ENCODE measurements at regions not wholly inside any gene's neighbourhood (a gene's known extent, or its start where the extent isn't known, plus 50 kb on each side); places are given as distances from the start of the nearest gene placed in this dataset.

DNA sequence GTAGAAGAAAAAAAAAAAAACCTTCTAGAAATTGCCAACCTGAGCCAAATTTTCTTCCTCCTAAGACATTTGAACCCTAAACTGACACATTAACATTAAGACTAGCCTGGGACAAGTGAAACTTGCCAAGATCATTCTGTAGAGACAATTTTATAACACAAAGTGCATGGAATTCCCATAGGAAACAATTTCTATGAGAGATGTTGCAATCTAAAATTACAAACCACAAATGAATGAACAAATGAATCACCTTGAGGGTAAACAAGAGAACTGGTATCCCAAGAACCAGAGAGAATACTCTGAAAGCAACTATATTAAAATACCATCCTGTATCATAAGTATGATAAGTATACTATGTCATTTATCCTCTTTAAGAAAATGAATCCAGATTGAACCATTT is 165.3 kb downstream of the DICER1 start:
- H3K27ac ChIP-seq (ENCODE audit: low read depth), result no peak overlapping the region
- H3K9me3 Mint-ChIP-seq, result peaks cover 7% of the 10 kb centered on the region; the same call in 2 of the 3 replicates
- TF ChIP-seq ZNF331 (CRISPR knock-in tag; IDR thresholded peaks at IDR 0.05; ENCODE audit: low read depth), result no peak
- no peak for TF ChIP-seq POLR2AphosphoS5 (IDR thresholded peaks at IDR 0.05; ENCODE audit: low read depth)
- no peak for TF ChIP-seq JUNB (IDR thresholded peaks at IDR 0.05; ENCODE audit: unreplicated experiment)
- no peak for DNase-seq (ENCODE audit: low spot score)
- no peak overlapping the region for H3K4me2 ChIP-seq
- H3K4me1 ChIP-seq (ENCODE audit: insufficient read depth), result no peaks in the 10 kb centered on the region
- no peak overlapping the region for H3K4me3 Mint-ChIP-seq
- no peak for ATAC-seq
- H2AFZ ChIP-seq, result no peak overlapping the region
- H3F3A ChIP-seq (replicated peaks; ENCODE audit: low read depth), result no peaks in the 10 kb centered on the region
- no peaks in the 10 kb centered on the region for H3K9me2 ChIP-seq (ENCODE audit: insufficient read depth)
- no peaks in the 10 kb centered on the region for H3K36me3 ChIP-seq (ENCODE audit: insufficient read depth)
- H3K4me3 ChIP-seq, result no peak overlapping the region
- peaks cover 2% of the 10 kb centered on the region for H3K27me3 Mint-ChIP-seq (ENCODE audit: insufficient read depth, low read depth, poor library complexity)
- H3K4me1 Mint-ChIP-seq, result no peaks in the 10 kb centered on the region
- peaks cover 3% of the 10 kb centered on the region; the same call in 1 of the 3 replicates for H3K36me3 Mint-ChIP-seq (ENCODE audit: low read depth)
- H4K20me1 ChIP-seq (replicated peaks; ENCODE audit: insufficient read depth), result no peaks in the 10 kb centered on the region
- no peak overlapping the region for H3K27ac Mint-ChIP-seq
- H3K27me3 ChIP-seq (ENCODE audit: insufficient read depth), result no peaks in the 10 kb centered on the region
- H3K79me2 ChIP-seq (replicated peaks; ENCODE audit: insufficient read depth), result no peaks in the 10 kb centered on the region

DNA sequence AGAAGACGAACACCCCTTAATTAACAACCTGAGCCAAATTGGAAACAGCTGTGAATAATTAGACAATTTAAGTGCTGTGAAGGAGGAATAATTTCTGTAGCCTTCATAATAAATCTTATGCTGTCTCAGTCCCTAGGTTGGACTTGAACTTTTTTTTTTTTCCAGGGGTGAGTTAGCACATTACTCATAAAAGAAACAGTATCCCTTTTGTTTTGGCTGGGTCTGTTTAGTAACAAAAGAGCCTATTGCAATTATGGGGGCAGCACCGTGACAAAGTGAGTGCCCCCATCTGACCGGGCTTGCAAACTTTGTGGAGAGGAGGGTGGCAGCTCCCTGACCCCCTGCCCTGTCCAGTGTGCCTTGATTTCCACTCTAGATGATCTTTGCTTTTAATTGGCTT is 167.4 kb downstream of the DICER1 start:
- TF ChIP-seq ZNF114 (CRISPR knock-in tag; IDR thresholded peaks at IDR 0.05) (no peak), NANOG (IDR thresholded peaks at IDR 0.05; ENCODE audit: borderline replicate concordance) (no peak), JUNB (IDR thresholded peaks at IDR 0.05; ENCODE audit: unreplicated experiment) (no peak), CREB1 (CRISPR knock-in tag; IDR thresholded peaks at IDR 0.05; ENCODE audit: low read depth) (no peak), STAT1 (IDR thresholded peaks at IDR 0.05; ENCODE audit: unreplicated experiment) (no peak), POLR2AphosphoS5 (IDR thresholded peaks at IDR 0.05; ENCODE audit: low read depth) (no peak), EZH2phosphoT487 (IDR thresholded peaks at IDR 0.05; ENCODE audit: unreplicated experiment) (no peak), EZH2 (IDR thresholded peaks at IDR 0.05; ENCODE audit: low read depth, unreplicated experiment) (no peak), ZNF331 (CRISPR knock-in tag; IDR thresholded peaks at IDR 0.05; ENCODE audit: low read depth) (no peak)
- TF ChIP-seq, protein P1, sequence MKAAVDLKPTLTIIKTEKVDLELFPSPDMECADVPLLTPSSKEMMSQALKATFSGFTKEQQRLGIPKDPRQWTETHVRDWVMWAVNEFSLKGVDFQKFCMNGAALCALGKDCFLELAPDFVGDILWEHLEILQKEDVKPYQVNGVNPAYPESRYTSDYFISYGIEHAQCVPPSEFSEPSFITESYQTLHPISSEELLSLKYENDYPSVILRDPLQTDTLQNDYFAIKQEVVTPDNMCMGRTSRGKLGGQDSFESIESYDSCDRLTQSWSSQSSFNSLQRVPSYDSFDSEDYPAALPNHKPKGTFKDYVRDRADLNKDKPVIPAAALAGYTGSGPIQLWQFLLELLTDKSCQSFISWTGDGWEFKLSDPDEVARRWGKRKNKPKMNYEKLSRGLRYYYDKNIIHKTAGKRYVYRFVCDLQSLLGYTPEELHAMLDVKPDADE (IDR thresholded peaks at IDR 0.05), result no peak
- TF ChIP-seq, protein P2, sequence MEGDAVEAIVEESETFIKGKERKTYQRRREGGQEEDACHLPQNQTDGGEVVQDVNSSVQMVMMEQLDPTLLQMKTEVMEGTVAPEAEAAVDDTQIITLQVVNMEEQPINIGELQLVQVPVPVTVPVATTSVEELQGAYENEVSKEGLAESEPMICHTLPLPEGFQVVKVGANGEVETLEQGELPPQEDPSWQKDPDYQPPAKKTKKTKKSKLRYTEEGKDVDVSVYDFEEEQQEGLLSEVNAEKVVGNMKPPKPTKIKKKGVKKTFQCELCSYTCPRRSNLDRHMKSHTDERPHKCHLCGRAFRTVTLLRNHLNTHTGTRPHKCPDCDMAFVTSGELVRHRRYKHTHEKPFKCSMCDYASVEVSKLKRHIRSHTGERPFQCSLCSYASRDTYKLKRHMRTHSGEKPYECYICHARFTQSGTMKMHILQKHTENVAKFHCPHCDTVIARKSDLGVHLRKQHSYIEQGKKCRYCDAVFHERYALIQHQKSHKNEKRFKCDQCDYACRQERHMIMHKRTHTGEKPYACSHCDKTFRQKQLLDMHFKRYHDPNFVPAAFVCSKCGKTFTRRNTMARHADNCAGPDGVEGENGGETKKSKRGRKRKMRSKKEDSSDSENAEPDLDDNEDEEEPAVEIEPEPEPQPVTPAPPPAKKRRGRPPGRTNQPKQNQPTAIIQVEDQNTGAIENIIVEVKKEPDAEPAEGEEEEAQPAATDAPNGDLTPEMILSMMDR (conservative IDR thresholded peaks at IDR 0.05; ENCODE audit: low read depth in 2 of 2), result no peak
- TF ChIP-seq, protein P3, sequence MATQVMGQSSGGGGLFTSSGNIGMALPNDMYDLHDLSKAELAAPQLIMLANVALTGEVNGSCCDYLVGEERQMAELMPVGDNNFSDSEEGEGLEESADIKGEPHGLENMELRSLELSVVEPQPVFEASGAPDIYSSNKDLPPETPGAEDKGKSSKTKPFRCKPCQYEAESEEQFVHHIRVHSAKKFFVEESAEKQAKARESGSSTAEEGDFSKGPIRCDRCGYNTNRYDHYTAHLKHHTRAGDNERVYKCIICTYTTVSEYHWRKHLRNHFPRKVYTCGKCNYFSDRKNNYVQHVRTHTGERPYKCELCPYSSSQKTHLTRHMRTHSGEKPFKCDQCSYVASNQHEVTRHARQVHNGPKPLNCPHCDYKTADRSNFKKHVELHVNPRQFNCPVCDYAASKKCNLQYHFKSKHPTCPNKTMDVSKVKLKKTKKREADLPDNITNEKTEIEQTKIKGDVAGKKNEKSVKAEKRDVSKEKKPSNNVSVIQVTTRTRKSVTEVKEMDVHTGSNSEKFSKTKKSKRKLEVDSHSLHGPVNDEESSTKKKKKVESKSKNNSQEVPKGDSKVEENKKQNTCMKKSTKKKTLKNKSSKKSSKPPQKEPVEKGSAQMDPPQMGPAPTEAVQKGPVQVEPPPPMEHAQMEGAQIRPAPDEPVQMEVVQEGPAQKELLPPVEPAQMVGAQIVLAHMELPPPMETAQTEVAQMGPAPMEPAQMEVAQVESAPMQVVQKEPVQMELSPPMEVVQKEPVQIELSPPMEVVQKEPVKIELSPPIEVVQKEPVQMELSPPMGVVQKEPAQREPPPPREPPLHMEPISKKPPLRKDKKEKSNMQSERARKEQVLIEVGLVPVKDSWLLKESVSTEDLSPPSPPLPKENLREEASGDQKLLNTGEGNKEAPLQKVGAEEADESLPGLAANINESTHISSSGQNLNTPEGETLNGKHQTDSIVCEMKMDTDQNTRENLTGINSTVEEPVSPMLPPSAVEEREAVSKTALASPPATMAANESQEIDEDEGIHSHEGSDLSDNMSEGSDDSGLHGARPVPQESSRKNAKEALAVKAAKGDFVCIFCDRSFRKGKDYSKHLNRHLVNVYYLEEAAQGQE (IDR thresholded peaks at IDR 0.05; ENCODE audit: unreplicated experiment), result no peak
- Histone ChIP-seq H3K27ac (ENCODE audit: low read depth) (no peak overlapping the region), H3K36me3 (ENCODE audit: insufficient read depth) (no peaks in the 10 kb centered on the region), H3K4me3 (no peak overlapping the region), H4K20me1 (replicated peaks; ENCODE audit: insufficient read depth) (no peaks in the 10 kb centered on the region), H3K9me2 (ENCODE audit: insufficient read depth) (no peaks in the 10 kb centered on the region), H3F3A (replicated peaks; ENCODE audit: low read depth) (no peaks in the 10 kb centered on the region), H2AFZ (no peak overlapping the region), H3K27me3 (ENCODE audit: insufficient read depth) (no peaks in the 10 kb centered on the region), H3K4me2 (no peak overlapping the region), H3K4me1 (ENCODE audit: insufficient read depth) (no peaks in the 10 kb centered on the region), H3K79me2 (replicated peaks; ENCODE audit: insufficient read depth) (no peaks in the 10 kb centered on the region)
- ATAC-seq, result no peak
- Mint-ChIP-seq H3K4me1 (no peaks in the 10 kb centered on the region), H3K36me3 (ENCODE audit: low read depth) (peaks cover 3% of the 10 kb centered on the region; the same call in 1 of the 3 replicates), H3K9me3 (peaks cover 7% of the 10 kb centered on the region; the same call in 2 of the 3 replicates), H3K27me3 (ENCODE audit: insufficient read depth, low read depth, poor library complexity) (peaks cover 2% of the 10 kb centered on the region), H3K27ac (no peak overlapping the region), H3K4me3 (no peak overlapping the region)
- DNase-seq (ENCODE audit: low spot score), result no peak
